Muscle layer of colon (tissue), 2 donors: ENCODE measurements at regions not wholly inside any gene's neighbourhood (a gene's known extent, or its start where the extent isn't known, plus 50 kb on each side); places are given as distances from the start of the nearest gene placed in this dataset.

ENCODE experiments used
- H3K27ac ChIP-seq: one replicate; pipeline ENCODE4 v1.7.0; 2013; ENCODE audit warnings: low read depth, mild to moderate bottlenecking, low read length, moderate library complexity
- H3K27me3 ChIP-seq, 2 donors: one replicate each; pipeline ENCODE4 v1.7.0; 2013; ENCODE audit warnings: low read length in 2 of 2, mild to moderate bottlenecking in 2 of 2; ENCODE audit not compliant: insufficient read depth in 2 of 2, control insufficient read depth in 1 of 2
- H3K36me3 ChIP-seq: one replicate; pipeline ENCODE4 v1.7.0; 2013; ENCODE audit warnings: mild to moderate bottlenecking, low read length; ENCODE audit not compliant: insufficient read depth
- H3K4me1 ChIP-seq: one replicate; pipeline ENCODE4 v1.7.0; 2013; ENCODE audit warnings: mild to moderate bottlenecking, low read length; ENCODE audit not compliant: insufficient read depth
- H3K4me3 ChIP-seq, 2 donors: one replicate each; pipeline ENCODE4 v1.7.0; 2013; ENCODE audit warnings: low read length in 2 of 2, low read depth in 1 of 2, mild to moderate bottlenecking in 1 of 2, moderate library complexity in 1 of 2
- H3K9ac ChIP-seq: one replicate; pipeline ENCODE4 v1.7.0; 2013; ENCODE audit warnings: low read length
- H3K9me3 ChIP-seq: one replicate; pipeline ENCODE4 v1.7.0; 2013; ENCODE audit warnings: mild to moderate bottlenecking, low read length
- donor health status: abdominal sarcoma.
- donor health status: Adenocarcinoma of cecum.

DNA sequence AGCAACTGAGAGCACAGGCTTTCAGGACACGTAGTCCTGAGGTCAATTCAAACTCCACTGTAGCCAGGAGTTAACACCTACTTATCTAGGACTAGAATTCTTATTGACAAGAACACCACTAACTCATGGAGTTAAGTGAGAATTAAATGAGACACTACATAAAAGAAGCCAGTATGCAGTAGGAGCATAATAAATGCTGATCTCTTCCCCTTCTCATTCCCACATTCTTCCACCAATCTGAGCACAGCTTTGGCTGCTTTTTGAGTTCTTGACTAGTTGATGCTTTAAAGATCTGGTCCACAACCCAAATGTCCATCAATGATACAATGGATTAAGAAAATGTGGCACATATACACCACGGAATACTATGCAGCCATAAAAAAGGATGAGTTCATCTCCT is 55.2 kb downstream of the TTC32 start:
- no peak overlapping the region for H3K9ac ChIP-seq
- no peak overlapping the region for H3K4me3 ChIP-seq
- H3K27ac ChIP-seq: no peak overlapping the region
- H3K36me3 ChIP-seq: no peaks in the 10 kb centered on the region
- peaks cover 0 to 4% of the 10 kb centered on the region in 2 donors for H3K27me3 ChIP-seq
- H3K9me3 ChIP-seq: no peaks in the 10 kb centered on the region
- no peaks in the 10 kb centered on the region for H3K4me1 ChIP-seq

GRCh38 chr2:19846030-19846429 is 55.8 kb downstream of the TTC32 start:
- Histone ChIP-seq H3K27me3 (peaks cover 0 to 4% of the 10 kb centered on the region in 2 donors), H3K4me1 (no peaks in the 10 kb centered on the region), H3K9ac (no peak overlapping the region), H3K9me3 (no peaks in the 10 kb centered on the region), H3K36me3 (no peaks in the 10 kb centered on the region), H3K4me3 (no peak overlapping the region), H3K27ac (no peak overlapping the region)

- peaks cover 0 to 4% of the 10 kb centered on the region in 2 donors for H3K27me3 ChIP-seq
- no peak overlapping the region for H3K4me3 ChIP-seq
- no peaks in the 10 kb centered on the region for H3K9me3 ChIP-seq
- H3K9ac ChIP-seq: no peak overlapping the region
- H3K36me3 ChIP-seq: no peaks in the 10 kb centered on the region
- no peaks in the 10 kb centered on the region for H3K4me1 ChIP-seq
- H3K27ac ChIP-seq: no peak overlapping the region
Measured at GRCh38 chr2:19845323-19845920, 56.4 kb downstream of the TTC32 start.

DNA sequence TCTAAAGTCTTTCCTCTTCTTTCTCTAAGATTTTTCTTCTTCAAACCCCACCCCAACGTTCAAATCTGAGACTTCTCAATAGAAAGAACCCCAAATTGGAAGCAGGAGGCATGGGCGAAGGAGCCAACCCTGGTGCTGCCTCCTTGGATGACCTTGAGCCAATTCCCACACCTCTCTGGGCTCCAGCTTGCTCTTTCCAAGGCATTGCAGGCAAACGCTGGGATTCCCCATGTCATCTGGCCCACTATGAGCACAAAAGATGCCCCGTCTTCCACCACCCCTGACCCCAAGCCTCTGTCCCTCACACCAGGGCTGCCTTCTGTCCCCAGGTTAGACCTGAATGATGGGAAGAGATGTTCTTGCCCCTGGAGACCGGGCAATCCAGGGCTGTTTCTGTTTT is 57.0 kb downstream of the TTC32 start:
- Histone ChIP-seq H3K4me1 (no peaks in the 10 kb centered on the region), H3K27ac (no peak overlapping the region), H3K9me3 (no peaks in the 10 kb centered on the region), H3K9ac (no peak overlapping the region), H3K36me3 (no peaks in the 10 kb centered on the region), H3K4me3 (no peak overlapping the region), H3K27me3 (peaks cover 0 to 4% of the 10 kb centered on the region in 2 donors)

- no peaks in the 10 kb centered on the region for H3K9me3 ChIP-seq
- H3K4me1 ChIP-seq: no peaks in the 10 kb centered on the region
- H3K9ac ChIP-seq: no peak overlapping the region
- H3K36me3 ChIP-seq: no peaks in the 10 kb centered on the region
- H3K4me3 ChIP-seq: no peak overlapping the region
- H3K27ac ChIP-seq: no peak overlapping the region
- H3K27me3 ChIP-seq: peaks cover 0 to 4% of the 10 kb centered on the region in 2 donors
Measured at GRCh38 chr2:19843992-19844515, 57.7 kb downstream of the TTC32 start.

DNA sequence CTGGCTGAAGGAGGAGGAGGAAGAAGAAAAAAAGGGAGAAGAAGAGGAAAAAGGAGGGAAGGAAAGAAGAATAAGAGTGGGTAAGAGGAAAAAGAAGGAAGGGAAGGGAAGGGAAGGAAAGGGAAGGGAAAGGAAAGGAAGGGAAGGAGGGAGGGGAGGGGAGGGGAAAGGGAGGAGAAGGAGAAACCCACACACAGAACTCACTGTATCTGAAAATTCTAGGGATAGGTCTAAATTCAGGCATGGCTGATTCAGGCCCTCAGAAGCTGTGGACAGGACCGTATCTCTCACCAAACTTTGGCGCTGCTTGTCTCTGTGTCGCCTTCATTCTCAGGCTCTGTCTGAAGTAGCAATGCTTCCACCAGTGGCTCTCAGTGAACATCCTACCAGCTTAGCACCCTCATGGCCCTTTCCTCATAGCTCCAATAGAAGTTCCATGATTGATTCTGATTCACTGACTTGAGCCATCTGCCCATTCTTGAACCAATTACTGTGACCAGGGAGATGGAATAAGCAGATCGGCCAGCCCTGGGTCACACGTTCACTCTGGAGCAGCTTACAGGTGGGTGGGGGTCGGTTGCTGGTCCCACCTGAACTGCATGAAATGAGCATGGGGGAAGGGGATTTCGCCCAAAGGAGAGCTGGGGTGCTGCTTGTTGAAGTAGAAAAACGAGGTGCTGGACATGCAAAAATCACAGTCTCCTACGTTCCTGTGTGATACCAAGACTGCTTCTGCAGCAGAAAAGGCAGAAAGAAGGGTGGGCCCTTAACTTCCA is 59.7 kb downstream of the TTC32 start:
- Histone ChIP-seq H3K4me1 (no peaks in the 10 kb centered on the region), H3K36me3 (no peaks in the 10 kb centered on the region), H3K9ac (no peak overlapping the region), H3K4me3 (no peak overlapping the region), H3K27ac (no peak overlapping the region), H3K9me3 (no peaks in the 10 kb centered on the region), H3K27me3 (peaks cover 0 to 4% of the 10 kb centered on the region in 2 donors)

GRCh38 chr2:19839438-19839837 is 62.3 kb downstream of the TTC32 start:
- no peak overlapping the region for H3K27ac ChIP-seq
- H3K27me3 ChIP-seq: peaks cover 0 to 4% of the 10 kb centered on the region in 2 donors
- H3K4me3 ChIP-seq: no peak overlapping the region
- H3K4me1 ChIP-seq: peaks cover 19% of the 10 kb centered on the region
- H3K9me3 ChIP-seq: no peaks in the 10 kb centered on the region
- no peaks in the 10 kb centered on the region for H3K36me3 ChIP-seq
- no peak overlapping the region for H3K9ac ChIP-seq

DNA sequence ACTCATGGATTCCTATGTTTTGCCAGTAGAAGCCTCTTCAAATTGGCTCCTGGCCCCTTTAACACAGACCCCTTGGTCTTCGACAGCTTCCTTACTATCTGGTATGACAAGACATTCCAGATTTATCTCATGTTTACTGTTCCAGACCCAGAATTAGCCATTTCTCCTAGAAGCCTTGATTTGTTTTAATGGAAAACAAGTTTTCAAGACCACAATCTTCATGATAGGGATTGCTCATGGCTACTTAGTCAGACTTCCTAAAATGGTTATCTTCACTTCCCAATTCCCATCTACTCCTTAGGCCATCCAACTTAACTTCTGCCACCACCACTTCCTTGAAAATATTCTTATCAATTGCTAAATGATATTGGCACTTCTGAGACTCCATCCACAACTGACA is 63.2 kb downstream of the TTC32 start:
- Histone ChIP-seq H3K9me3 (no peaks in the 10 kb centered on the region), H3K4me3 (no peak overlapping the region), H3K36me3 (no peaks in the 10 kb centered on the region), H3K27me3 (peaks cover 0 to 4% of the 10 kb centered on the region in 2 donors), H3K9ac (no peak overlapping the region), H3K4me1 (peaks cover 19% of the 10 kb centered on the region), H3K27ac (no peak overlapping the region)

GRCh38 chr2:19837235-19837766 is 64.5 kb downstream of the TTC32 start:
- H3K4me3 ChIP-seq: no peak overlapping the region

GRCh38 chr2:19835781-19836281 is 66.0 kb downstream of the TTC32 start:
- H3K27me3 ChIP-seq: no peaks in the 10 kb centered on the region
- H3K36me3 ChIP-seq: no peaks in the 10 kb centered on the region
- H3K4me3 ChIP-seq: no peak overlapping the region
- no peak overlapping the region for H3K9ac ChIP-seq
- peak overlapping the region; percentile 45 for H3K27ac ChIP-seq
- peaks cover 19% of the 10 kb centered on the region for H3K4me1 ChIP-seq
- H3K9me3 ChIP-seq: no peaks in the 10 kb centered on the region

More at GRCh38 chr2:19837235-19837766, 64.5 kb downstream of the TTC32 start:
- no peak overlapping the region for H3K9ac ChIP-seq
- H3K9me3 ChIP-seq: no peaks in the 10 kb centered on the region
- peaks cover 19% of the 10 kb centered on the region for H3K4me1 ChIP-seq
- no peaks in the 10 kb centered on the region for H3K36me3 ChIP-seq
- H3K27ac ChIP-seq: no peak overlapping the region
- H3K27me3 ChIP-seq: no peaks in the 10 kb centered on the region

GRCh38 chr2:19833978-19834377 is 67.8 kb downstream of the TTC32 start:
- no peak overlapping the region for H3K4me3 ChIP-seq
- peaks cover 19% of the 10 kb centered on the region for H3K4me1 ChIP-seq
- no peak overlapping the region for H3K27ac ChIP-seq
- no peaks in the 10 kb centered on the region for H3K27me3 ChIP-seq
- no peak overlapping the region for H3K9ac ChIP-seq
- no peaks in the 10 kb centered on the region for H3K9me3 ChIP-seq
- no peaks in the 10 kb centered on the region for H3K36me3 ChIP-seq
